ENCODE measurements at regions not wholly inside any gene's neighbourhood (a gene's known extent, or its start where the extent isn't known, plus 50 kb on each side); places are given as distances from the start of the nearest gene placed in this dataset.

DNA sequence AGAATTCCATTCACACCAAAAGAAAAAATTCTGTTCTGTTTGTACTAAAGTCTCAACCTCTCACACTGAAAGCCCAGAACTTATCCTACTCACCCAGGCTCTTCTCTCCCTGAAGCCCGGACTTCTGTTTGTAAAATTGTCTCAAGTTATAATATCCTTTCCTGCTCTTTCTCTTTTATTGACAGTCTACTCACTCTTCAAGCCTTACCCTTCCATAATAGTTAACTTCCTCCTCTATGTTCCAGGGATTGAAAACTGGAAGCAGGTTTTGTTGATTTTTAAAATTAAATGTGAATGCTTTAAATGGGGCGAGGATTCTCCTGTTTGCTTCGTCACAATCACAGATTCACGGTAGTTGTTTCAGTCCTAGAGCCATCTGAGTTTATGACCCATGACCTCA is 51.7 kb upstream of the CCDC112 start:
- TF ChIP-seq RARB (CRISPR knock-in tag; IDR thresholded peaks at IDR 0.05) (no peak), CSDC2 (CRISPR knock-in tag; IDR thresholded peaks at IDR 0.05) (no peak), TOX (CRISPR knock-in tag; IDR thresholded peaks at IDR 0.05; ENCODE audit: borderline replicate concordance) (no peak), ARNTL (CRISPR knock-in tag; IDR thresholded peaks at IDR 0.05; ENCODE audit: borderline replicate concordance, low read depth) (no peak), TSHZ2 (CRISPR knock-in tag; IDR thresholded peaks at IDR 0.05) (no peak), ZNF565 (CRISPR knock-in tag; conservative IDR thresholded peaks at IDR 0.05; ENCODE audit: low read depth) (no peak), ESRRG (CRISPR knock-in tag; IDR thresholded peaks at IDR 0.05) (no peak), ZFP30 (CRISPR knock-in tag; IDR thresholded peaks at IDR 0.05) (no peak), ISL1 (CRISPR knock-in tag; IDR thresholded peaks at IDR 0.05) (no peak), CSRNP3 (CRISPR knock-in tag; IDR thresholded peaks at IDR 0.05) (no peak), TCF4 (CRISPR knock-in tag; IDR thresholded peaks at IDR 0.05; ENCODE audit: borderline replicate concordance) (no peak)
- TF ChIP-seq, protein P1, sequence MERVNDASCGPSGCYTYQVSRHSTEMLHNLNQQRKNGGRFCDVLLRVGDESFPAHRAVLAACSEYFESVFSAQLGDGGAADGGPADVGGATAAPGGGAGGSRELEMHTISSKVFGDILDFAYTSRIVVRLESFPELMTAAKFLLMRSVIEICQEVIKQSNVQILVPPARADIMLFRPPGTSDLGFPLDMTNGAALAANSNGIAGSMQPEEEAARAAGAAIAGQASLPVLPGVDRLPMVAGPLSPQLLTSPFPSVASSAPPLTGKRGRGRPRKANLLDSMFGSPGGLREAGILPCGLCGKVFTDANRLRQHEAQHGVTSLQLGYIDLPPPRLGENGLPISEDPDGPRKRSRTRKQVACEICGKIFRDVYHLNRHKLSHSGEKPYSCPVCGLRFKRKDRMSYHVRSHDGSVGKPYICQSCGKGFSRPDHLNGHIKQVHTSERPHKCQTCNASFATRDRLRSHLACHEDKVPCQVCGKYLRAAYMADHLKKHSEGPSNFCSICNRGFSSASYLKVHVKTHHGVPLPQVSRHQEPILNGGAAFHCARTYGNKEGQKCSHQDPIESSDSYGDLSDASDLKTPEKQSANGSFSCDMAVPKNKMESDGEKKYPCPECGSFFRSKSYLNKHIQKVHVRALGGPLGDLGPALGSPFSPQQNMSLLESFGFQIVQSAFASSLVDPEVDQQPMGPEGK (CRISPR knock-in tag; IDR thresholded peaks at IDR 0.05; ENCODE audit: borderline replicate concordance): no peak
